ENCODE measurements at regions not wholly inside any gene's neighbourhood (a gene's known extent, or its start where the extent isn't known, plus 50 kb on each side); places are given as distances from the start of the nearest gene placed in this dataset.

DNA sequence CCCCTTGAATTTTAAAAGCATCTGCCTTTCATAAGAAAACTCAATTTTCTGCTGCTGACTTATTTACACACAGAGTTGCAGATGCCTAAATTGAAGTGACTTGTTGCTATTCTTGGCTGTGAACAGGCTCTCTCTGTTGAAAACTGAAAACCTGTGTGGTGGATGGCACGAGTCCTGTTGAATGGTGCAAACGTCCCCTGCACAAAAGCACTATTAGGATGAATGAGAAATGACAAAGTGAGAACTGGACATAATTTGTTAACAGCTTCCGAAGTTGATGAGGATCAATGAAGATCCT lies 201.7 kb upstream of the PREP start:
- TF ChIP-seq, protein P1, sequence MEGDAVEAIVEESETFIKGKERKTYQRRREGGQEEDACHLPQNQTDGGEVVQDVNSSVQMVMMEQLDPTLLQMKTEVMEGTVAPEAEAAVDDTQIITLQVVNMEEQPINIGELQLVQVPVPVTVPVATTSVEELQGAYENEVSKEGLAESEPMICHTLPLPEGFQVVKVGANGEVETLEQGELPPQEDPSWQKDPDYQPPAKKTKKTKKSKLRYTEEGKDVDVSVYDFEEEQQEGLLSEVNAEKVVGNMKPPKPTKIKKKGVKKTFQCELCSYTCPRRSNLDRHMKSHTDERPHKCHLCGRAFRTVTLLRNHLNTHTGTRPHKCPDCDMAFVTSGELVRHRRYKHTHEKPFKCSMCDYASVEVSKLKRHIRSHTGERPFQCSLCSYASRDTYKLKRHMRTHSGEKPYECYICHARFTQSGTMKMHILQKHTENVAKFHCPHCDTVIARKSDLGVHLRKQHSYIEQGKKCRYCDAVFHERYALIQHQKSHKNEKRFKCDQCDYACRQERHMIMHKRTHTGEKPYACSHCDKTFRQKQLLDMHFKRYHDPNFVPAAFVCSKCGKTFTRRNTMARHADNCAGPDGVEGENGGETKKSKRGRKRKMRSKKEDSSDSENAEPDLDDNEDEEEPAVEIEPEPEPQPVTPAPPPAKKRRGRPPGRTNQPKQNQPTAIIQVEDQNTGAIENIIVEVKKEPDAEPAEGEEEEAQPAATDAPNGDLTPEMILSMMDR (IDR thresholded peaks at IDR 0.05; ENCODE audit: insufficient read depth, low read length, poor library complexity, severe bottlenecking), result no peak
- no peak for TF ChIP-seq EZH2phosphoT487 (conservative IDR thresholded peaks at IDR 0.05; ENCODE audit: low read length)
